GM10266 (cell line): ENCODE measurements at regions not wholly inside any gene's neighbourhood (a gene's known extent, or its start where the extent isn't known, plus 50 kb on each side); places are given as distances from the start of the nearest gene placed in this dataset.

Experiments used
- DNase-seq: peaks from one replicate; pipeline ENCODE4 v3.0.0; 2012; ENCODE audit errors: extremely low spot score
- CTCF ChIP-seq: IDR thresholded peaks from 2 replicates; pipeline ENCODE4 v1.5.1; 2012; ENCODE audit warnings: mild to moderate bottlenecking, low read depth; ENCODE audit not compliant: control insufficient read depth, insufficient read depth; ENCODE audit errors: missing control alignments

GRCh38 chr2:217632043-217632442 is 370.8 kb downstream of the TNS1 start:
- no peak for TF ChIP-seq CTCF
- no peak for DNase-seq

DNA sequence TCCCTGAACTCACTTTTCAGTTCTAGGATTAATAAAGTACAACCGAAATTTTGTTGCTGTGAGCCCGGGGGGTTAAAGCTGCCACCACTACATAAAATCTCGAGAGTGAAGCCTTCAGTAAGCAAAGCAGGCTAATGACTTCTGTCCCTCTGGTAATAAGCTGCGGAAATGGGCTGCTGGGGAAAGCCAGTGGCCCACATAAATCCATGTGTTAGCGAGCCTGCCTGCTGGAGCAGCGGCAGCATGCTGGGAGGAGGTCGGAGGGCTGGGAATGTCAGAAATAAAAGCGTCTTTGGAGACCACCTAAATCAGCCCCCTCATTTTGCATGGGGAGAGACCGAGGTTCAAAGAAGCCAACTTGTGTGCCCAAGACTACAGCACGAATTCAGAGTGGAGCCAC is 371.7 kb downstream of the TNS1 start:
- TF ChIP-seq CTCF, result no peak
- DNase-seq, result no peak

DNA sequence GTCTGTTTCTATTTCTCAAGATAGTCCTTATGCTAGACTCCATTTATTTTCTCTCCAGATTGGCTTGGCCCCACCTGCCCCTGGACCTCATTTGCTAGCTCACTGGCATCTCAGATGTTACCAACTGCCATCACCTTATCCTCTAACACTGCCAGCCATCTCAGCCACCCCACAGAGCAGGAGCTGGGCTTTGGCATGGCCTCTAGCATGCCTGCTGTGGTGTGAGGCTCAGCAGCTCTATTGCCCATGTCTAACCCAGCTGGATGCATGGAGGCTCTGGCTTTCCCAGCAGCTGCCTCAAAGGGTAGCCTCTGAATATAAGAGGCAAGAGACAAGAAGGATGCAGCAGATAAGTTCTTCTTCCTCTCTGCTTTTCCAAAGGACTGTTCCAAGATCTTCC is 373.4 kb downstream of the TNS1 start:
- DNase-seq, result no peak
- TF ChIP-seq CTCF, result no peak

DNA sequence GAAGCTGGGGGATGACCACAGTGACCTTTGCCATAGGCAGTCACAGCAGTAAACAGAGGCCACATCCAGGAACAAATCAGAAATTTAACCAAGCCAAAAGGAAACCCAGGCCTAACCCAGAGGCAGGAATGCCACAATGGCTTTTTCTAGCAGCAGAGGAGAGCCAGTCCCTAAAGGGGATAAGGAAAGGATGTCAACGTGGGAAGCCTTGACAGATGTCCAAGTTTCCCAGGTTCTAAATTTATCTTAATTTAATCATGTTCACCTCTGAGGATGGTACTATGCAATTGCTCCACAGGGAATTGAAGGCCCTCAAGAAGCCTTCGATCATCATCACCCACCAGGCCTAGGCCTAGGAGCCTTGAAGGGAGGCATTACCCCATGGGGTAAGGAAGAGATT is 374.7 kb downstream of the TNS1 start:
- no peak for TF ChIP-seq CTCF
- DNase-seq, result no peak

GRCh38 chr2:217626926-217627325 is 375.9 kb downstream of the TNS1 start:
- DNase-seq, result no peak
- TF ChIP-seq CTCF, result no peak

DNA sequence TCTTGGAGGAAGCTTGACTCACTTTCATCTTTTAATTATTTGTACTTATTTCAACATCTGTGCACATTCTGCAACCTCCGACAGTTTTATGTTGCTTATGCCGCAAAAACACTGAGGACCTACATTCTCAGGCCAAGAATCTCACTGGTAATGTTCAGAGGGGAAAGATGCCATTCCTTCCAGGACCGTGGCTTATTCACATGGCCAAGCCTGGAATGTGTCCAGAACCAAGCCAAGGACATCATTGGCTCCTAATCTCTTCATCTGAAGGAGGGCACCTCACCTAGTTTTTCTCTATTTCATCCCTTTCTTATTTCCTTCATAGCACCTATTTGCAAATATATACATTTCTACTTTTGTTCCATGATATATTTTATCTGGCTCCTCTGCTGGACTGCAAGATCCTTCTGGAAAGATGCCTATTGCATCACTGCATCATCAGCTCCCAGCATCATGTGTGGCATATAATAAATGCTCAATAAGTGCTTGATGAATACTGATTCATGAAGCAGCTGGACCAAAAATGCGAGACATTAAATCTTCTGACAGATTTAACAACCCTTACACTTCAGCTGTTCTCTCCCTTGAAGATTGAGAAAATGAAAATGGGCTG is 377.1 kb downstream of the TNS1 start:
- no peak for TF ChIP-seq CTCF
- DNase-seq, result no peak

DNA sequence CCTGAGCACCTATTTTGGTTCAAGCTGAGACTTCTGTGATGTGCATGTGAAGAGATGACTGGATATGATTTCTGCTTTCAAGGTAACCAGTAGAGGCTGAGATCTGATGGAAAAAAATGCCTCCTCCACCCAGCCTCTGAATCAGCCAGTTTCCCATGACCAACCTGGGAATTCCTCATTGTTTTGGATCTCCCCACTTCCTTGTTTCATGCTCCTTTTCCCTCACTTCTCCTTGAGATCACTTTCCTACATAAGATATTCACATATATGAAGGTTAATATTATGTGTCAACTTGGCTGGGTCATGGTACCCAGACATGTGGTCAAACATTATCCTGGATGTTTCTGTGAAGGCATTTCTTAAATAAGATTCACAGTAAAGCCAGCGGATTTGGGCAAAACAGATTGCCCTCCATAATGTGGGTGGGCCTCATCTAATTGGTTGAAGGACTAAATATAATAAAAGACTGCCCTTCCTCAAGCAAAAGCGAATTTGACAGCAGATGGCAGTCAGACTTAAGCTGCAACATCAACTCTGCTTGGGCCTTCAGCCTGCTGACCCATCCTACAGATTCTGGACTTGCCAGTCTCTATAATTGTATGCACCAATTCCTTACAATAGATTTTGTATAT is 379.4 kb downstream of the TNS1 start:
- TF ChIP-seq CTCF, result no peak
- DNase-seq, result no peak
